NCI-H345 treated with DMSO at 0.1 percent for 48 hours (cell line): ENCODE measurements at regions not wholly inside any gene's neighbourhood (a gene's known extent, or its start where the extent isn't known, plus 50 kb on each side); places are given as distances from the start of the nearest gene placed in this dataset.
"Not testable (repeated sequence)": the region's sequence is repeated elsewhere in the genome, so short reads cannot be mapped to it uniquely, and the experiment has no call there.

Experiments used
- DNase-seq: peaks from one replicate; lab custom pipeline; 2025; ENCODE audit not compliant: unreplicated experiment; lab: John Stamatoyannopoulos, UW

DNA sequence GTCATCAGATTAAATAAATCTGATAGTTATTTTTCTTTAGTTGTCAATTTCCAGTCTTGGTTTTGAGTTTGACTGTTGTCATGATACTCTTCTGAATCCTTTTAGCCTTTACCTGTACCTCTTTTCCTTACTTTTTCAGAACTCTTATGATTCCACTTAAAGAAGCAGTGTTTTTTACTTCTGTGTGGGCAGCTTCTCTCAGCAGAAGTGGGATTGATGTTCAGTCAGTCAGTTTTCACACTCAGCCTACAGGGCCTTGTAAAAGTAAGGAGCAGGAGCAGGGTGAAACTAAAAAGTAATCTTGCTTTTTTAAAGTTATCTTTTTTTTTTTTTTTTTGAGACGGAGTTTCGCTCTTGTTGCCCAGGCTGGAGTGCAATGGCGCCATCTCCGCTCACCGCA lies 75.1 kb downstream of the HAUS1 start:
- DNase-seq = no peak

DNA sequence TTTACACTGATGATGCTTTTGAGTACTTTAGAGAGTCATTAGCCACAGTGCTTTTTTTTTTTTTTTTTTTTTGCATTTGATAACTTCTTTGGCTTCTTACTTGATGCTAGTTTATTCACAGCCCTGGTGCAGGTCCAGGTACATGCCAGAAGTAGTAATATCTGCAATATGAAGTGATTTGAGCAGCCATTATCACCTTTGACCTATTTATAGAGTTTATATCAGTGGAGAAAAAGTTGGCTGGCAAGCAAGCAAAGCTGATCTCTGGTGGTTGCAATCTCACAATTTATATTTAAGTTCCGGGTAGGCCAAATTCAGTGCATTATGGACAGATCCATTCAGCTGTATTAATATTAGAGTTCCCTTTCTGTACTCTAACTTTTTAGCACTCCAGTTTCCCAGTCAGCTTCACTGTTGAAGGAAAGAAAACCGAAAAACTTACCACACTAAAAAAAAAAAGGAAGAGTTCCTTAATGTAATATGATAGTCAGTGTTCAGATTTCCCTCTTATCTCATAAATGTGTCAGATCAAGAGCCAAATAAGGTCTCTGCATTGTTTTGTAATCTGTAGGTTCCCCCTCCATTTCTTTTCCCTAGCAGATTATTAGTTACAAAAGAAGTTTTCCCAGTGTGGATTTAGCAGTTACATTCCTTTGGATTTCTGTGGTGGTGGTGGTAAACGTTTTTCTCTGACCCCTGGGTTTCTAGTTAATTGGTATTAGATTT lies 78.6 kb downstream of the HAUS1 start:
- no peak for DNase-seq

DNA sequence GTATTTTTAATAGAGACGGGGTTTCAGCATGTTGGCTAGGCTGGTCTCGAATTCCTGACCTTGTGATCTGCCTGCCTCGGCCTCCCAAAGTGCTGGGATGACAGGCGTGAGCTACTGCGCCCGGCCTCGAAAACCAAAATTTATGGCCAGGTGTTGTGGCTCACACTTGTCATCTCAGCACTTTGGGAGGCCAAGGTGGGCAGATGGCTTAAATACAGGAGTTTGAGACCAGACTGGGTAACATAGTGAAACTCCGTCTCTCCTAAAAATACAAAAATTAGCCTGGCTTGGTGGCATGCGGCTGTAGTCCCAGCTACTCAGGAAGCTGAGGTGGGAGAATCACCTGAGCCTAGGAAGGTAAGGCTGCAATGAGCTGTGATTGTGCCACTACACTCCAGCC lies 80.1 kb downstream of the HAUS1 start:
- not testable (repeated sequence) for DNase-seq

DNA sequence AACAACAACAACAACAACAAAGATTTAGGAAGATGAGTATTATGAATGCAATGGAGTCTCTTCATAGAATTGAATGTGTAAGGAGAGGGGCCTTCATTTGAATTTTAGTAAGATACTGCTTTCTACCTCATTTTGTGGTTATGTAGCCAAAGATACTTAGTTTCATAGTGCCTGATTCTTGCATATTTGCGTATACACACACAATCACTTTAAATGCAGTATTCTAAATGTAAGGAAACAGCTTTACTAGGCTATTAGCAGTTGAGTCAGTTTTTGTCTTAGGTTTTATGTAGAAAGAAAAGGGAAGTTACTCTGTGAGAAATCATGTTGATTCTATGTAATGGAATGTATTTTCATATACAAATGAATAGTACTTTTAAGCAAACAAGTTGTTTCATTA lies 80.5 kb downstream of the HAUS1 start:
- no peak for DNase-seq

DNA sequence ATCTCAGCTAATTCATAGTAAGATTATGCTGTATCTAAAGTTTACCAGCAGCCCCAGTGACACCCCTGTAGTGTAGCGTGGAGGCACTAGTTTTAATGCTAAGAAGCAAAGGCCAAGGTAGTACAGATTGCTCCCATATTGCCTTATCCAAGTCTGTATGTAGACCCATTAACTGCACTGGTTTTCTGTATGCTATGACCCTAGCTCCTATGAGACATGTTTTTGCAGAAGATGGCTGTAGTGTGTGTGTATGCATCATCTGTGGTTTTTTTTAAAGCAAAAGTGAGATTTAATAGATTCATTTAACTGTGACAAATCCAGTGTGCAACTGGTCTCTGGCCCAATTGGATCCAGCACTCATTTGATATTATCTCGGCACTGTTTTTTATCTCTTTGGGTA lies 86.5 kb downstream of the HAUS1 start:
- DNase-seq = no peak

DNA sequence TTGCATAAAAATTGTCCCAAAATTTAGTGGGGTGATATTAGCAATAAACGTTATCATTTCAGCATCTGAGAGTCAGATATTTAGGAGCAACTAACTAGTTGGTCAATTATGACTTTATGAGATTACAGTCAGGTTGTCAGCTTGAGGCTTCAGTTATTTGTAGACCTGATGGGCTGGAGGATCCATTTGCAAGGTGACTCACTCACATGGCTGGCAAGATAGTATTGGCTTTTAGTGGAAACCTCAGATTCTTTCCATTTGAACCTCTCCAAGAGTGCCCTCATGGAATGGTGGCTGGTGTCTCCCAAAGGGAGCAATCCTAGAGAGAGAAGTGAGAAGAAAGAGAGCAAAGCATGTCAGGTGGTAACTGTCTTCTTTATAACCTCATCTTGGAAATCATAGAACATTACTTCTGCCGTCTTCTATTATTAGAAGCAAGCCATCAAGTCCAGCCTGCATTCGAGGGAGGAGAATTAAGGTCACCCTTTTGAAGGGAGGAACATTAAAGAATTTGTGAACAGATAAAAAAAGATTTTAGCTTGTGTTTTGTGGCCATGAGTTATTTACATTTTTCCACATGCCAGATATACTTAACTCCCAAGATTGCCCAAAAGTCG lies 92.5 kb downstream of the HAUS1 start:
- no peak for DNase-seq

DNA sequence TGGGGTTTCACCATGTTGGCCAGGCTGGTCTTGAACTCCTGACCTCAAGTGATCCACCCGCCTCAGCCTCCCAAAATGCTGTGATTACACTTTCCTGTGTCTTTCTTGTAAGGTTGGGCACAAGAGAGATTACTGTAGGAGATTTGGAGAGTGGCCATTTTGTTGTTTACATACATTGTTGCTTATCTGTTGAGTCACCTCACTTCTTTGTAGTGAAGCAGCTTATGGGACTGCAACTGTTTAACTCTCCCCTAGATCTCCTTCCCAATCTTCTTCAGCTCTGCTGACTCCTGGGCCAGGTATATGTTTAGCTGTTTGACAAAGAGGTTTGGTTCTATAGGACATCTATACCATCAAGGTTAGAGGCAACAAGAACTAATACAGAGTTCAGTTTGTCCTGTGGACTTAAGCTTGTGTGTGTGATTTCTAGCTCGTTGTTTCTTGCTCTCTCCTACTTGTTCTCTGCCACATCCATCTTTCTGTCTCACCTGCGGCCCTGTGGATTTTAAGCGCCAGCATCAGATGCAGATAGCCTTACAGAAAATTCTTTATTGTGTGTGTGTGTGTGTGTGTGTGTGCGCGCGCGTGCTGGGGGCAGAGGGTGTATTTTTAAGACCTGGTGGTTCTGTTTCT lies 95.4 kb downstream of the HAUS1 start:
- DNase-seq = no peak

DNA sequence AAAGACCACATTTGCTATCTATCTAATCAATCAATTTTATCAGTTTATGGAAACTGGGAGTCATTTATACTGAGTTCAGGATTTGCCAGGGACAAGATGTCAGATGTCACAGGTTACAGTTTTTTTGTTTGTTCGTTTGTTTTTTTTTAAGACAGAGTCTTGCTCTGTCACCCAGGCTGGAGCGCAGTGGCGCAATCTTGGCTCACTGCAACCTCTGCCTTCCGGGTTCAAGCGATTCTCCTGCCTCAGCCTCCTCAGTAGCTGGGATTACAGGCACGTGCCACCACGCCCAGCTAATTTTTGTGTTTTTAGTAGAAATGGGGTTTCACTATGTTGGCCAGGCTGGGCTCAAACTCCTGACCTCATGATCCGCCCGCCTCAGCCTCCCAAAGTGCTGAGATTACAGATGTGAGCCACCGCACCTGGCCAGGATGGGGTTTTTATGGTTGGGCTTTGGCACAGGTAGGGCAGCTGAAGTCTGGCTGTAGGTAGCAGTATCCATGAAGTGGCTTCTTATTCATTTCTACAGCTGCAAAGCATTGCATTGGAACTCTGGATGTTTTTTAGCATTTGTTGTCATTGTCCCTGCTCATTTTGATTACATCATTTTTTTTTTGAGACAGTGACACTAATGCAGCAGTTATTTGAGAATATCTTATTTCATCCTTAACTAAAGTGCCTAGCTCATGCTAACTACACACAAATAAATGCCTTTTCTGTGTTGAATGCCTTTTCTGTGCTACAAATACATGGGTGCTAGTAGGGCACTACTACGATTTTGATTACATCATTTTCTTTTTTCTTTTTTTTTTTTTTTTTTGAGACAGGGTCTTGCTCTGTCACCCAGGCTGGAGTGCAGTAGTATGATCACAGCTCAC lies 96.2 kb downstream of the HAUS1 start:
- DNase-seq = not testable (repeated sequence)

DNA sequence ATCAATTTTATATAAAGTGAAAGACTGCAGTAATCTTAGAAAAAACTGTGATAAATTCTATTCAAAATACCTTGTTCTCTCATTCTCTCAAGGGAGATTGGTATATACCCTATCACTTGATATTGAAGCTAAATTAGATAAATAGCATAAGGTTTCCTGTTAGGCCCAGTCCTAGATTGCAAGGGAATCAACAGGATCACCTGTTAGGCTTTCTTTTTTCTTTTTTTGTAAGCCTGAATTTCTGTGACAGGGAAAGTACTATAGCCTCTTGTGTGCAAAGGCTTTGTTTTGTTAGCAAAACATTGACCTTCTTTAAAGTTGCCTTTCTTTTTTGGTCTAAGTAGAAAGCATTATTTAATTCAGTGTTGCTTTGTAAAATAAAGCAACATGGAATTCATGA lies 100.0 kb downstream of the HAUS1 start:
- no peak for DNase-seq

DNA sequence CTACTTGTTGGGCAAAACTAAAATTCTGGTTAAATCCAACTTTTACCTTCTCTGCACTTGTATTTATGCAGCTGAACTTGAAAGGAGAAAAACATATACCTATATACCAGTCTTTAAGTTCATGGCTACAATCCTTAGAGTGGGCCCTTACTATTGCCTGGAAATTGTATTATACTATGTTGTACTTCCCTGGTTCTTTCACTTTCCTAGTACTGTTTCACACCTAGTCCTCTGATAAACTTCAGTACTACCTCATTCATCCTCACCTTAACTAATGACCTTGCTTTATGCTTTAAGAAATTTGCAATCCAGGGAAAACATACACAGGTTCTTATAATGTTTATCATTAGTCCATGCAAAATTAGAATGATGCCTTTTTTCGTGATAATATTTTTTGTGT lies 103.8 kb downstream of the HAUS1 start:
- no peak for DNase-seq

DNA sequence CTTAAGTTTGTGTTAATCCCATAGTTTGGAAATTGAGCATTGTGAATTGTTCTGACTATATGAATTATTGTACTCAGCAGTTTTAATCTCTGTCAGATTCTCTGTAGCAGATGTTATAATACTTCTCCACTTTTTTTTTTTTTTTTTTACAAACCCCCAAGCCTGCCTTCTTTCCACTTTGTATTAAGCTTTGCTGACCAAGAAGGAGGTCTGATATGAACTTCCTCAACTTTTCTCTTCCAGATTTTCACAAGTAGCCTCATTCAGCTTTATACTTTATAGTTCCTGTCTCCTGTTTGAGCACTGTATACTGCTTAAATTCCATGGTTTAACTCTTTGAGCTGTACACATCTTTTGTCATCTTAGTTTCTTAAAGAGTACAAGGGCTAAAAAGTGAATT lies 105.0 kb downstream of the HAUS1 start:
- no peak for DNase-seq

DNA sequence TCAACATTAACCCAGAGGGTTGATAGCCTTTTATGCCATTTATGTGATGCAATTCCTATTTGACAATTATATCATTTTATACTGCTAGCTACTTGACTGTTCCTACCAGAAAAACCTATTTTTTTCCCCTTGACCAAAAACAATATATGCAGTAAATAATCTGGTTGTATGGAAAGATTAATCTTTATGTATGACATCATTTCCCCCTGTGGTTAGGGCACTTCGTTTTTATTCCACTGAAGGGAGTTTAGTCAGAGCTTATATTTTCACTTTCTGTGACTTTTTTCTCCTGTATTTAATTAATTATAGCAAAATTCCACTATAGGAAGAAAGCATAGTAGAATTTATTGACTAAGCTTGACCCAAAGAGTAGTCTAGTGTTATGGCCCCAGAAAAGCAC lies 107.6 kb downstream of the HAUS1 start:
- no peak for DNase-seq

DNA sequence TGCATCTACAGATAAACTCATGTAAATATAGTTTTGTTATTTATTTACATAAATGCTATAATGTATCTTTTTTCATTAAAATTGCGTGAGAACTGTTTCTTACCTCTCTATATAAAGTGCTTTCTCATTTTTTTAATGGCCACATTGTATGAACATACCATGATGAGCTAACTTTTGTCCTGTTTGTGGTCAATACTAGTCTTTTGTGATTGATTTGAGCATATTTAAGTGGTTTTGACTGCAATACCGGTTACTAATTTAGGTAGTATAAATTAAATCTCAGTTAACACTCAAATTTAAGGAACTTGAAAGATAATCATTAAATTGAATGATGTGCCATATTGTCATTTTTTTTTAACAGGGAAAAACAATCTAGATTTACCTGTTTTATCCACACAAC lies 108.2 kb downstream of the HAUS1 start:
- DNase-seq = no peak

DNA sequence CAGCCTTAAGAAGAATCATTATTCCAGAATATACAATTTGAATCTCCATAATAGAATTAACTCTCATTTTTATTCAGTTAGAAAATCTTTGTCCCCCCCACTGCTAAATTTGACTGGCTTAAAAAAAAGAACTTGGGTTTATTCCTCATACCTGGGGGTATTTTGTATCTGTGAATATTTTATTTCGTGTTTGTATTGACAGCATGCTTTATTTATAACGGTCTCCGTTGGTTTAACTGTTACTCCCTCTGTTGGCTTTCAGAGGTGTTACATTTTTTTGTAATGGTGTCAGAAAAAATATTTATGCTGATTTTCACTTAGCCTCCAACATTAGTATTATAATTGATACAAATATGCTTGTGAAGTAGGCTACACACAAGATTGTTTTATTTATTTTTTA lies 109.1 kb downstream of the HAUS1 start:
- DNase-seq = no peak

DNA sequence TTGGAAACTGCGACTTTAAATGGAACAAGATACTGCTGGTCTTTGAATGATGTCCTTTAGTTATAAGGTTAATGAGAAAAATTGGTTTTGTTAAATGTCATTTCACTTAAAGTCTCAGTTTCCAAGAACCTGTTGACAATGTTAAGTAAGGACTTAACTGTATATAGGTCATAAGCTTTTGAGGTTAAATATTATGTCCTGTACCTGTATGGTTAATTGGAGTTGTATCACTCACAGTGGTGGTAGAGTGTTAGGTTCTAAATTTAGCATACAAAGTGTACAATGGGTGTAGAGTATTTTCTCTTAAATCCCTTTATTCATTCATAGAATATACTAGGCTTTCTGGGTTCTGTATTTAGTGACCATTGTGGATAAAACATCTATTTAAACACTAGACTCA lies 110.2 kb downstream of the HAUS1 start:
- DNase-seq = no peak

DNA sequence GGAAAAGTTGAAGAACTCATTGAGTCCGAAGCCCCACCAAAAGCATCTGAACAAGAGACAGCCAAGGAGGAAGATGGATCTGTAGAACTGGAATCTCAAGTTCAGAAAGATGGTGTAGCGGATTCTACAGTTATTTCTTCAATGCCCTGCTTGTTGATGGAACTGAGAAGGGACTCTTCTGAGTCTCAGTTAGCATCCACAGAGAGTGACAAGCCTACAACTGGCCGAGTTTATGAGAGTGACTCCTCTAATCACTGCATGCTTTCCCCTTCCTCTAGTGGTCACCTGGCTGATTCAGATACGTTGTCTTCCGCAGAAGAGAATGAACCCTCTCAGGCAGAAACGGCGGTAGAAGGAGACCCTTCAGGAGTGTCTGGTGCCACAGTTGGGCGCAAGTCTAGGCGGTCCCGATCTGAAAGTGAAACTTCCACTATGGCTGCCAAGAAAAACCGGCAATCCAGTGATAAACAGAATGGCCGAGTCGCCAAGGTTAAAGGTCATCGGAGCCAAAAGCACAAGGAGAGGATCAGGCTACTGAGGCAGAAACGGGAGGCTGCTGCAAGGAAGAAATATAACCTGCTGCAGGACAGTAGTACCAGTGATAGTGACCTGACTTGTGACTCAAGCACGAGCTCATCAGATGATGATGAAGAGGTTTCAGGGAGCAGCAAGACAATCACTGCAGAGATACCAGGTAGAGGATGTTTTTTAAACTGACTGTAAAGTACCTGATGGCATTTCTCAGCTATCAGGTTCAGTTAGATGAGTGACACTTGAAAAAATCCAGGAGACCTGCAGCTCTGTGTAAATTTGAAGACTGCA lies 111.9 kb downstream of the HAUS1 start:
- no peak for DNase-seq

DNA sequence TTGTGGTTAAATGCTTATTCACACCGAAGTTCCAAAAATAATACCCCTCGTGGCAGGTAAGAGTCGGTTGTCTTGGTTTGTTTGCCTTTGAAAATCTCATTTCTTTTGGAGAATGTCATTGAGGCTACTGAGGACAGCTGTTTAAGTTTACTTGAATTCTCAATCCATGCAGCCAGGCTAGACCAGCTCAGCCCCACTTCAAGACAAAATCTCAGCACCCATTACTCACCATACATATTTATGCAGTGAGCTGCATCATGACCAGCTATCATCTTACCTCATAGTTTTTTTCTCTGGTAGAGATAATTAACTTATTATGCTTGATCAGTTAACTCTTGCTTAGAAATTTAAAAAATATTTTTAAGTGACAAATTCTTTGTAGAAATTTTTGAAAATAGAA lies 115.9 kb downstream of the HAUS1 start:
- DNase-seq = no peak

DNA sequence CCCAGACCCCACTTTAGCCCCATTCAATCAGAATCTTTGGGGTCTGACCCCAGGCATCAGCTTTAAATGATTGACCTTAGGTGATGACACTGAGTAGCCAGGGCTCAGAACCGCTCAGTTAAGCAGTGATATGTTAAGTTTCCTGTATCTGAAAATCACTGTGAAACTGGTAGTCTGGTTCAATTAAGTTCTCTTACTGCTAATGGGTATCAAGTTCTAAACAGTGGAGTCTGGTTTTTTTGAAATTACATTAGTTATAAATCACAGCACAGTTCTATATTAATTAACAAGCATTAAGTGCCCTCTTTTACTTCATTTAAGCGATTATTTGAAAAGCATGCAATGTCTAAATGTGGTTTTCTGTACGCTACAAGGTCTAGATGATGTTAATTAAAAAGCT lies 117.9 kb downstream of the HAUS1 start:
- no peak for DNase-seq

DNA sequence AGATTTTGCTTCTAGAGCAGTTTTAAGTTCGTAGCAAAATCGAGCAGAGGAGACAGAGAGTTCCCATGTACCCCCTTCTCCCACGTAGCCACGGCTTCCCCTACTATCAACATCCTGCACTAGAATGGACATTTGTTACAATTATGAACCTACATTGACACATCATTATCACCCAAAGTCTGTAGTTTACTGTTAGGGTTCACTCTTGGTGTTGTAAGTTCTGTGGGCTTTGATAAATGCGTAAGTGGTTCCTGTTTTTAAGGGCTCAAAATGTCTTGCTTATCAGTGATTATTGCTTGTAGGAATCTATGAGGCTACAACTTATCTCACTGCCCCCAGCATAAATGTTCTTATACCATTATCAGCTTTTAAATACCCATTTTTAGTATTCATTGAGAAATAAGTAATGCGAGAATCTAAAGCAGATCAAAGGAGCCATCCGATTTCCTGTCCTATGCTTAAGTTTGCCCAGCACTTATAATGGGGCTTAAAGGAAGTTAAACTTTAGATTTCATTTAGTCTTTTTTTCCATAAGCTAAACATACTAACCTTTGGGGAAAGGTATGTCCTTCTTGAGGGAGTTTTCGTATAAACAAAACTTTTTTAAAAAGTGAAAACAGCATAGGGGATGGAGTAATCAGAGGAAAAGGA lies 118.7 kb downstream of the HAUS1 start:
- DNase-seq = no peak

DNA sequence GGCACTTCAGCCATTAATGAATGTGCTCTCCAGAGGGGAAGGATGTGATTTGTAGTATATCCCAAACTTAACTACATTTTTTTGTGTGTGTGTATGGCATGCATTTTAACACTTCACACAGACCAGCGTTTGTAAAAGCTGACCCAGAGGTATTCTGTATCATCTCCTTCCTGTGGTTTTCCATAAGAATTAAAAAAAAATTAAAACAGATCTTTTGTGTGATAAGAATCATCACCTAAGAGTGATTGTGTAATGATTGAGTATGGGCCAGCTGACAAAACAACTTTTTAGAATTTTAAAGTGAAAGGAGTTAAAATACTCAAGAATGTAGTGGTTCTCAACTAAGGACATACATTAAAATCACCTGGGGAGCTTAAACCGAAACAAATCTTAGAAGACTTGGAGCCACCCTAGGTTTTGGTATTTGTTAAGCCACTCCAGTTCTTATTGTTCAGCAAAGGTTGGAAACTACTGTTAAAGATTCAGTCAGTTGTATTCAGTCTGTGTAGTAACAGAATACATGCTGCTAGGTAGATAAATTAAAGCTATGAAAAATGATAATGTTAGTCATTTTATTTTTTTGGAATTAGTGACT lies 120.1 kb downstream of the HAUS1 start:
- no peak for DNase-seq
